LNCaP clone FGC (cell line): ENCODE measurements at regions not wholly inside any gene's neighbourhood (a gene's known extent, or its start where the extent isn't known, plus 50 kb on each side); places are given as distances from the start of the nearest gene placed in this dataset.

Experiments used
- DNase-seq: peaks from one replicate; pipeline ENCODE4 v3.0.0-alpha.2; 2011; ENCODE audit warnings: low read depth
- H3K4me3 ChIP-seq: 2 replicates; pipeline ENCODE4 v1.5.1; 2011; ENCODE audit warnings: mild to moderate bottlenecking, low read depth, low read length, control low read depth
- CTCF ChIP-seq: IDR thresholded peaks from 2 replicates; pipeline ENCODE4 v1.5.1; 2012; ENCODE audit warnings: mild to moderate bottlenecking; ENCODE audit not compliant: control insufficient read depth, insufficient read depth; ENCODE audit errors: extremely low read depth

- no peak for TF ChIP-seq CTCF
- DNase-seq = peak; percentile 53
- no peak overlapping the region for H3K4me3 ChIP-seq
Observed at GRCh38 chr3:24545887-24546286, 51.2 kb upstream of the THRB start.

GRCh38 chr3:24548278-24548677 is 53.6 kb upstream of the THRB start:
- TF ChIP-seq CTCF = no peak
- H3K4me3 ChIP-seq = no peak overlapping the region
- DNase-seq = no peak

- DNase-seq = no peak
- no peak overlapping the region for H3K4me3 ChIP-seq
- no peak for TF ChIP-seq CTCF
Observed at GRCh38 chr3:24550588-24550987, 55.9 kb upstream of the THRB start.

- no peak overlapping the region for H3K4me3 ChIP-seq
- DNase-seq = no peak
- TF ChIP-seq CTCF = no peak
Observed at GRCh38 chr3:24551626-24552025, 57.0 kb upstream of the THRB start.

GRCh38 chr3:24562895-24563294 is 68.2 kb upstream of the THRB start:
- no peak for DNase-seq
- TF ChIP-seq CTCF = no peak
- no peak overlapping the region for H3K4me3 ChIP-seq

GRCh38 chr3:24565053-24565452 is 70.4 kb upstream of the THRB start:
- no peak for DNase-seq
- no peak for TF ChIP-seq CTCF
- no peak overlapping the region for H3K4me3 ChIP-seq

GRCh38 chr3:24565656-24566055 is 71.0 kb upstream of the THRB start:
- no peak for TF ChIP-seq CTCF
- H3K4me3 ChIP-seq = no peak overlapping the region
- no peak for DNase-seq
